GM12878 (cell line): ENCODE measurements at regions not wholly inside any gene's neighbourhood (a gene's known extent, or its start where the extent isn't known, plus 50 kb on each side); places are given as distances from the start of the nearest gene placed in this dataset.

ENCODE experiments used
- ATAC-seq: fragments of 200-7000 bp; cut with Tn5 transposase; 3 replicates; pipeline ENCODE4 v1.9.1; 2020; ENCODE audit warnings: mild to moderate bottlenecking, moderate library complexity
- BruUV-seq: library from RNA; stranded (reverse); fragments of 400-500 nt; replicated peaks from 2 replicates; lab custom pipeline; 2021; lab: Mats Ljungman, UMichigan
- CTCF ChIA-PET: fragments of 300-600 bp; sonication (Branson Sonifier 250); formaldehyde crosslinking; extraction: SDS; loops from one replicate; lab custom pipeline; 2021; ENCODE audit warnings: inconsistent platforms; lab: Yijun Ruan, JAX
- POLR2A ChIA-PET: fragments of 350-600 bp; formaldehyde crosslinking; extraction: SDS; loops from one replicate; lab custom pipeline; 2021; ENCODE audit warnings: inconsistent platforms; lab: Charles Lee
- RAD21 ChIA-PET: fragments of 300-600 bp; sonication (Branson Sonifier 250); formaldehyde crosslinking; loops from one replicate; lab custom pipeline; 2023; ENCODE audit warnings: antibody characterized with exemption; ENCODE audit not compliant: unreplicated experiment; lab: Charles Lee
- SMC1A ChIA-PET: fragments of 300-600 bp; sonication (Branson Sonifier 250); formaldehyde crosslinking; loops from one replicate; lab custom pipeline; 2023; ENCODE audit not compliant: unreplicated experiment, uncharacterized antibody; lab: Charles Lee
- DNase-seq: peaks from one replicate; pipeline ENCODE4 v3.0.0-alpha.2; 2011; ENCODE audit warnings: low read depth, low spot score
- FAIRE-seq: peaks from 3 replicates; lab custom pipeline; 2011; peaks lifted over from hg19 to GRCh38; lab: Jason Lieb, UNC
- H2AFZ ChIP-seq: 2 replicates; pipeline ENCODE4 v1.6.0; 2011; ENCODE audit warnings: low read depth, low read length, control low read depth; ENCODE audit not compliant: control insufficient read depth
- H3K27ac ChIP-seq: 2 replicates; pipeline ENCODE4 v1.5.1; 2011; ENCODE audit warnings: control low read depth; ENCODE audit not compliant: control insufficient read depth, insufficient read depth
- H3K27me3 ChIP-seq, 2 experiments: replicated peaks in 1 of 2; 2 replicates each; pipeline versions ENCODE4 v1.6.0 to v1.6.1; 2011; ENCODE audit warnings: low read length in 1 of 2; ENCODE audit not compliant: control insufficient read depth in 2 of 2, insufficient read depth in 2 of 2
- H3K36me3 ChIP-seq, 2 experiments: 2 replicates each; pipeline ENCODE4 v1.5.1; 2011; ENCODE audit warnings: low read length in 1 of 2; ENCODE audit not compliant: control insufficient read depth in 2 of 2, insufficient read depth in 2 of 2
- H3K4me1 ChIP-seq: 2 replicates; pipeline ENCODE4 v1.6.1; 2011; ENCODE audit warnings: mild to moderate bottlenecking, low read length, moderate library complexity, mixed read lengths; ENCODE audit not compliant: control insufficient read depth, insufficient read depth
- H3K4me2 ChIP-seq: 2 replicates; pipeline ENCODE4 v1.6.0; 2011; ENCODE audit warnings: control low read depth; ENCODE audit not compliant: control insufficient read depth, insufficient read depth
- H3K4me3 ChIP-seq: fragments of 200-600 bp; sonication (generic); 2 replicates; pipeline ENCODE4 v1.5.1; 2016
- H3K79me2 ChIP-seq: 2 replicates; pipeline ENCODE4 v1.6.0; 2011; ENCODE audit warnings: low read length; ENCODE audit not compliant: control insufficient read depth, insufficient read depth
- H3K9ac ChIP-seq: 2 replicates; pipeline ENCODE4 v1.8.0; 2011; ENCODE audit warnings: low read length, control low read depth, mixed read lengths; ENCODE audit not compliant: control insufficient read depth, insufficient read depth
- H3K9me3 ChIP-seq: replicated peaks from 3 replicates; pipeline ENCODE4 v1.5.1; 2011; ENCODE audit warnings: mild to moderate bottlenecking, low read length; ENCODE audit not compliant: control insufficient read depth, insufficient read depth
- H4K20me1 ChIP-seq: 2 replicates; pipeline ENCODE4 v1.6.0; 2011; ENCODE audit not compliant: control insufficient read depth, insufficient read depth
- BRCA1 ChIP-seq: IDR thresholded peaks from 2 replicates; pipeline ENCODE4 v1.6.1; 2011; ENCODE audit warnings: low read depth, low read length, improper control_type of control experiment
- CBX5 ChIP-seq: sonication (generic); IDR thresholded peaks from 2 replicates; pipeline ENCODE4 v1.6.1; 2016; ENCODE audit warnings: low read depth, moderate library complexity, mild to moderate bottlenecking, inconsistent platforms
- CHD1 ChIP-seq: IDR thresholded peaks from 2 replicates; pipeline ENCODE4 v1.6.1; 2012; ENCODE audit warnings: low read depth, low read length, improper control_type of control experiment
- FOS ChIP-seq: IDR thresholded peaks from 3 replicates; pipeline ENCODE4 v1.6.1; 2011; ENCODE audit warnings: borderline replicate concordance; ENCODE audit not compliant: insufficient read length; ENCODE audit errors: extremely low read depth
- KAT2A ChIP-seq: conservative IDR thresholded peaks from 2 replicates; pipeline ENCODE4 v1.6.1; 2011; ENCODE audit warnings: low read depth, low read length; ENCODE audit not compliant: control insufficient read depth
- KDM1A ChIP-seq: fragments of 200-600 bp; sonication (generic); IDR thresholded peaks from 2 replicates; pipeline ENCODE4 v1.6.1; 2016; ENCODE audit warnings: borderline replicate concordance
- MEF2B ChIP-seq: fragments of 450-650 bp; IDR thresholded peaks from 2 replicates; pipeline ENCODE4 v1.6.1; 2018; ENCODE audit warnings: mild to moderate bottlenecking, moderate library complexity; ENCODE audit not compliant: partially characterized antibody, poor library complexity, severe bottlenecking
- NR2C1 ChIP-seq: fragments of 450-650 bp; IDR thresholded peaks from 2 replicates; pipeline ENCODE4 v1.6.1; 2017; ENCODE audit warnings: antibody characterized with exemption, mild to moderate bottlenecking, moderate library complexity
- RAD21 ChIP-seq: IDR thresholded peaks from 2 replicates; pipeline ENCODE4 v1.6.1; 2011; ENCODE audit warnings: mild to moderate bottlenecking, low read depth, low read length, moderate library complexity; ENCODE audit not compliant: insufficient read depth
- SRF ChIP-seq, 2 experiments: IDR thresholded peaks; 2 replicates each; pipeline ENCODE4 v1.6.1; 2011; ENCODE audit warnings: low read depth in 2 of 2, low read length in 2 of 2, mild to moderate bottlenecking in 1 of 2, moderate library complexity in 1 of 2
- TAF1 ChIP-seq: IDR thresholded peaks from 2 replicates; pipeline ENCODE4 v1.6.1; 2011; ENCODE audit warnings: mild to moderate bottlenecking, low read depth, low read length, borderline replicate concordance
- YBX1 ChIP-seq: fragments of 450-650 bp; IDR thresholded peaks from 2 replicates; pipeline ENCODE4 v1.6.1; 2016; ENCODE audit warnings: antibody characterized with exemption
- ZSCAN29 ChIP-seq: fragments of 450-650 bp; IDR thresholded peaks from 2 replicates; pipeline ENCODE4 v1.6.1; 2017; ENCODE audit warnings: mild to moderate bottlenecking, moderate library complexity
- WGBS: methylation state at CpG from one replicate; pipeline ENCODE4 v1.1.6; 2016; ENCODE audit warnings: low lambda C conversion rate; ENCODE audit not compliant: insufficient replicate concordance, insufficient coverage; ENCODE audit errors: missing lambda C conversion rate; 5-methylcytosine and 5-hydroxymethylcytosine counted together
- in situ Hi-C: fragments of 300-500 bp; cut with MboI; formaldehyde crosslinking; loops from 9 replicates; pipeline ENCODE4 v1.14.3; 2018; ENCODE audit warnings: mixed read lengths
- intact Hi-C: fragments of 100-400 bp; cut with micrococcal nuclease; formaldehyde crosslinking; loops from one replicate; pipeline ENCODE4 v1.14.2; 2022; ENCODE audit not compliant: unreplicated experiment
- TF ChIP-seq, protein P1 (sequence below): IDR thresholded peaks from 2 replicates; pipeline ENCODE4 v1.6.1; 2011; ENCODE audit warnings: borderline replicate concordance, low read depth, mild to moderate bottlenecking, moderate library complexity, low read length; ENCODE audit not compliant: insufficient read depth, poor library complexity, severe bottlenecking
- TF ChIP-seq, protein P2 (sequence below): fragments of 450-650 bp; IDR thresholded peaks from 2 replicates; pipeline ENCODE4 v1.6.1; 2014; ENCODE audit warnings: mild to moderate bottlenecking
- TF ChIP-seq, protein P3 (sequence below): fragments of 450-650 bp; formaldehyde crosslinking; IDR thresholded peaks from 2 replicates; pipeline ENCODE4 v1.4.0; 2022; ENCODE audit warnings: mild to moderate bottlenecking, moderate library complexity
- TF ChIP-seq, protein P4 (sequence below): fragments of 450-650 bp; IDR thresholded peaks from 2 replicates; pipeline ENCODE4 v1.6.1; 2016; ENCODE audit warnings: mild to moderate bottlenecking

DNA sequence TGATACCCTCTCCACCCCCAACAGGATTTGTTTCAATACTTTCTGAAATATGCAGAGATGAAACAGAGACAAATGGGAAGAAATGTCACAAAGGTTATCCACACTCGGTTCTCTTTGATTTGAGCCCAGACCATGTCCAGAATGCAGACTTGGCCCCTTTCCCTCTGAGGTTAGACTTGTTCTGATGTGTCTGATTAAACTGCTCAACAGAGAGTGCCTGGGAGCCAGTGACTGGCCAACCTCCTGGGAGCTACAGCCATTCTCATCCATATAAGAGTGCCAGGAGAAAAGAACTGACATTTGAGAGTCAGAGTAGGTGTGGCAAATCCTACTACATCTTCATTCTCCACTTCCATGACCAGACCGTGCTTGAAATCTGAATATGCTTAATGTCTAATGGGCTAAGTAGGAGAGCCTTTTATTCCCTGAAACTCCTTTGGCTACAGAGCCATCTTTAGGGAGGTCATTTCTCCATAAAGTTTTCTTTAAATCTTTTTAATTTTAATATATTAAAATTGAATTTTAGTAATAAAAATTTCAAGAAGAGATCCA lies 201.4 kb downstream of the BLID start (continued):
- TF ChIP-seq, protein P1, sequence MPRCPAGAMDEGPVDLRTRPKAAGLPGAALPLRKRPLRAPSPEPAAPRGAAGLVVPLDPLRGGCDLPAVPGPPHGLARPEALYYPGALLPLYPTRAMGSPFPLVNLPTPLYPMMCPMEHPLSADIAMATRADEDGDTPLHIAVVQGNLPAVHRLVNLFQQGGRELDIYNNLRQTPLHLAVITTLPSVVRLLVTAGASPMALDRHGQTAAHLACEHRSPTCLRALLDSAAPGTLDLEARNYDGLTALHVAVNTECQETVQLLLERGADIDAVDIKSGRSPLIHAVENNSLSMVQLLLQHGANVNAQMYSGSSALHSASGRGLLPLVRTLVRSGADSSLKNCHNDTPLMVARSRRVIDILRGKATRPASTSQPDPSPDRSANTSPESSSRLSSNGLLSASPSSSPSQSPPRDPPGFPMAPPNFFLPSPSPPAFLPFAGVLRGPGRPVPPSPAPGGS: no peak
- TF ChIP-seq FOS (no peak), MEF2B (no peak), YBX1 (no peak)
- TF ChIP-seq, all 136 proteins: peak for 0

DNA sequence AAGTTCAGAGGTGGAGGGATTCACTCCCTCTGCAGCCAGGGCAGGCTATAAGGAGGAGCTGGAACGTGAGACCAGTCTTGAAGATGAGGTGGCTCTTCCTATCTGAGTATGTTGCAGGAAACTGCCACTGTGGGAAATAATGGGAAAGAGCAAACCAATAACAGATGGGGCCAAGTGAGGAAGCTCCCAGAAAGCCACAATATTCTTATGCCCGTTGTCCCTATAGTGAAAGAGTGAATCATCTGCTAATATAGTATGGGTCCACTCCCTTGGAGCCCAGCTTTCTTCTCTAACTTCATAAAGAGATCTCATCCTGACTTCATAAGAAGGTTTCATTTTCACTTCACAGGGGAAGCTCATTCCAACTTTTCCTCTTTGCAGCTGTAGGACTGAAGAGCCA lies 206.4 kb downstream of the BLID start:
- H3K36me3 ChIP-seq: no peaks in the 10 kb centered on the region
- no TSS peak for BruUV-seq
- no peaks in the 10 kb centered on the region for H4K20me1 ChIP-seq
- H2AFZ ChIP-seq: no peak overlapping the region
- ChIA-PET SMC1A (no interaction called here), RAD21 (no interaction called here), CTCF (no interaction called here), POLR2A (no interaction called here)
- H3K27ac ChIP-seq: no peak overlapping the region
- no peak overlapping the region for H3K4me3 ChIP-seq
- WGBS: 18% methylated on average over 2 of the region's 2 CpGs
- H3K4me2 ChIP-seq: no peak overlapping the region
- in situ Hi-C loops (no loop called here), intact Hi-C loops (no loop called here)
- no peaks in the 10 kb centered on the region for H3K4me1 ChIP-seq
- no peak overlapping the region for H3K9ac ChIP-seq
- H3K9me3 ChIP-seq: no peaks in the 10 kb centered on the region; the same call in 1 of the 3 replicates
- ATAC-seq: no peak
- no peak for FAIRE-seq
- H3K27me3 ChIP-seq: peaks cover 0 to 2% of the 10 kb centered on the region in 2 experiments; a peak in 2 of 4 replicates
- no peak for DNase-seq
- no peaks in the 10 kb centered on the region for H3K79me2 ChIP-seq
- TF ChIP-seq SRF (IDR thresholded peaks at IDR 0.05; ENCODE audit: low read depth in 2 of 2, low read length in 2 of 2) (no peak), BRCA1 (no peak), KAT2A (no peak), CBX5 (no peak), CHD1 (no peak), TAF1 (no peak), KDM1A (no peak), NR2C1 (no peak), RAD21 (no peak), ZSCAN29 (no peak)
- TF ChIP-seq, protein P2, sequence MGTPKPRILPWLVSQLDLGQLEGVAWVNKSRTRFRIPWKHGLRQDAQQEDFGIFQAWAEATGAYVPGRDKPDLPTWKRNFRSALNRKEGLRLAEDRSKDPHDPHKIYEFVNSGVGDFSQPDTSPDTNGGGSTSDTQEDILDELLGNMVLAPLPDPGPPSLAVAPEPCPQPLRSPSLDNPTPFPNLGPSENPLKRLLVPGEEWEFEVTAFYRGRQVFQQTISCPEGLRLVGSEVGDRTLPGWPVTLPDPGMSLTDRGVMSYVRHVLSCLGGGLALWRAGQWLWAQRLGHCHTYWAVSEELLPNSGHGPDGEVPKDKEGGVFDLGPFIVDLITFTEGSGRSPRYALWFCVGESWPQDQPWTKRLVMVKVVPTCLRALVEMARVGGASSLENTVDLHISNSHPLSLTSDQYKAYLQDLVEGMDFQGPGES: no peak
- TF ChIP-seq, protein P3, sequence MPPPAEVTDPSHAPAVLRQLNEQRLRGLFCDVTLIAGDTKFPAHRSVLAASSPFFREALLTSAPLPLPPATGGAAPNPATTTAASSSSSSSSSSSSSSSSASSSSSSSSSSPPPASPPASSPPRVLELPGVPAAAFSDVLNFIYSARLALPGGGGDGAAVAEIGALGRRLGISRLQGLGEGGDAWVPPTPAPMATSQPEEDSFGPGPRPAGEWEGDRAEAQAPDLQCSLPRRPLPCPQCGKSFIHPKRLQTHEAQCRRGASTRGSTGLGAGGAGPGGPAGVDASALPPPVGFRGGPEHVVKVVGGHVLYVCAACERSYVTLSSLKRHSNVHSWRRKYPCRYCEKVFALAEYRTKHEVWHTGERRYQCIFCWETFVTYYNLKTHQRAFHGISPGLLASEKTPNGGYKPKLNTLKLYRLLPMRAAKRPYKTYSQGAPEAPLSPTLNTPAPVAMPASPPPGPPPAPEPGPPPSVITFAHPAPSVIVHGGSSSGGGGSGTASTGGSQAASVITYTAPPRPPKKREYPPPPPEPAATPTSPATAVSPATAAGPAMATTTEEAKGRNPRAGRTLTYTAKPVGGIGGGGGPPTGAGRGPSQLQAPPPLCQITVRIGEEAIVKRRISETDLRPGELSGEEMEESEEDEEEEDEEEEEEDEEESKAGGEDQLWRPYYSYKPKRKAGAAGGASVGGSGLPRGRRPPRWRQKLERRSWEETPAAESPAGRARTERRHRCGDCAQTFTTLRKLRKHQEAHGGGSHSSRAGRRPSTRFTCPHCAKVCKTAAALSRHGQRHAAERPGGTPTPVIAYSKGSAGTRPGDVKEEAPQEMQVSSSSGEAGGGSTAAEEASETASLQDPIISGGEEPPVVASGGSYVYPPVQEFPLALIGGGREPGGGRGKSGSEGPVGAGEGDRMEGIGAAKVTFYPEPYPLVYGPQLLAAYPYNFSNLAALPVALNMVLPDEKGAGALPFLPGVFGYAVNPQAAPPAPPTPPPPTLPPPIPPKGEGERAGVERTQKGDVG: no peak
- TF ChIP-seq, protein P4, sequence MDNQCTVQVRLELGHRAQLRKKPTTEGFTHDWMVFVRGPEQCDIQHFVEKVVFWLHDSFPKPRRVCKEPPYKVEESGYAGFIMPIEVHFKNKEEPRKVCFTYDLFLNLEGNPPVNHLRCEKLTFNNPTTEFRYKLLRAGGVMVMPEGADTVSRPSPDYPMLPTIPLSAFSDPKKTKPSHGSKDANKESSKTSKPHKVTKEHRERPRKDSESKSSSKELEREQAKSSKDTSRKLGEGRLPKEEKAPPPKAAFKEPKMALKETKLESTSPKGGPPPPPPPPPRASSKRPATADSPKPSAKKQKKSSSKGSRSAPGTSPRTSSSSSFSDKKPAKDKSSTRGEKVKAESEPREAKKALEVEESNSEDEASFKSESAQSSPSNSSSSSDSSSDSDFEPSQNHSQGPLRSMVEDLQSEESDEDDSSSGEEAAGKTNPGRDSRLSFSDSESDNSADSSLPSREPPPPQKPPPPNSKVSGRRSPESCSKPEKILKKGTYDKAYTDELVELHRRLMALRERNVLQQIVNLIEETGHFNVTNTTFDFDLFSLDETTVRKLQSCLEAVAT: no peak
